Psoas muscle (tissue), 7 donors: ENCODE measurements at regions not wholly inside any gene's neighbourhood (a gene's known extent, or its start where the extent isn't known, plus 50 kb on each side); places are given as distances from the start of the nearest gene placed in this dataset.

ENCODE experiments used
- ATAC-seq, 4 donors: fragments of 200-7000 bp; cut with Tn5 transposase; one replicate each; pipeline ENCODE4 v1.9.1; 2020; ENCODE audit warnings: moderate library complexity in 3 of 4, mild to moderate bottlenecking in 2 of 4
- DNase-seq, 2 donors: peaks; one replicate each; pipeline ENCODE4 v3.0.0-alpha.2; 2020
- H3K27ac ChIP-seq: fragments of 200-600 bp; one replicate; pipeline ENCODE4 v1.8.0; 2022
- H3K27me3 ChIP-seq, 3 donors: fragments of 200-600 bp in 1 of 3; one replicate each; pipeline versions ENCODE4 v1.6.1 to v1.8.0; 2013 to 2022; ENCODE audit warnings: low read length in 2 of 3, mild to moderate bottlenecking in 2 of 3, moderate library complexity in 1 of 3; ENCODE audit not compliant: insufficient read depth in 3 of 3
- H3K36me3 ChIP-seq, 2 donors: fragments of 200-600 bp in 1 of 2; one replicate each; pipeline versions ENCODE4 v1.6.1 to v1.8.0; 2013 to 2022; ENCODE audit warnings: low read depth in 1 of 2, mild to moderate bottlenecking in 1 of 2, moderate library complexity in 1 of 2; ENCODE audit not compliant: insufficient read depth in 1 of 2
- H3K4me1 ChIP-seq: fragments of 200-600 bp; one replicate; pipeline ENCODE4 v1.8.0; 2022
- H3K4me3 ChIP-seq: fragments of 200-600 bp; one replicate; pipeline ENCODE4 v1.8.0; 2022; ENCODE audit warnings: mild to moderate bottlenecking
- H3K9me3 ChIP-seq: fragments of 200-600 bp; one replicate; pipeline ENCODE4 v1.8.0; 2022
- WGBS, 3 donors: extraction: QIAGEN DNeasy Blood & Tissue Kit; methylation state at CpG; one replicate each; pipeline versions ENCODE4 v1.1.6 to v1.1.7; 2013; 5-methylcytosine and 5-hydroxymethylcytosine counted together
- intact Hi-C, 2 donors: fragments of 100-400 bp; cut with DNase I; formaldehyde crosslinking; loops; one replicate each; pipeline versions ENCODE4 v1.11.0 to v1.14.2; 2022
- TF ChIP-seq, protein P1 (sequence below): fragments of 200-600 bp; IDR thresholded peaks from one replicate; pipeline ENCODE4 v1.8.0; 2022; ENCODE audit warnings: antibody characterized with exemption
- donor health status: healthy with polysubstance abuse.
- donor health status: DM: no; HTN: no; CAD: no; lungs with moderate emphysema.
- donor health status: Bipolar disorder and iron deficiency.
- donor health status: healthy.
- donor health status: DM: yes; HTN: yes; CAD: no.
- donor health status: DM: no; HTN: no; CAD: no.
- donor health status: DM: yes; HTN: yes; CAD: no.

DNA sequence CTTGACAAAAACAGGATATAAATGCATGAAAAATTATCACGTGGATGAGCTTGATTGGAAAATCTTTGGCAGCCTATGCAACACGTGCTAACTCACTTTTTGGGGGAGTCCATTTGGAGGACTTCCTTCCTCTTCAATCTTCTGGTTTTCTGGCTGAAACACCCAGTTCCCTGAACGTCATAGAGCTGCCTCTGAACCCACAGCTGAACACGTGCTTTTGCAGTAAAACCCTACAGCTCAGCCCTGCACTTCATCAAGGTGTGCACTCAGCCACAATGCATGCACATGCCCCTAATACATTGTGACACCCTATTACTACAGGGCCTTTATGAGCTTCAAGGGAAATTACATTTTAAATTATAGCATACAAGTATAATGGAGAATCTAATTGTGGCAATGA is 808.7 kb upstream of the AUTS2 start:
- WGBS, 3 donors, result 27 to 33% (median 30%) methylated on average over 4 of the region's 4 CpGs
- no peaks in the 10 kb centered on the region for H3K4me1 ChIP-seq
- no peaks in the 10 kb centered on the region for H3K9me3 ChIP-seq
- TF ChIP-seq, protein P1, sequence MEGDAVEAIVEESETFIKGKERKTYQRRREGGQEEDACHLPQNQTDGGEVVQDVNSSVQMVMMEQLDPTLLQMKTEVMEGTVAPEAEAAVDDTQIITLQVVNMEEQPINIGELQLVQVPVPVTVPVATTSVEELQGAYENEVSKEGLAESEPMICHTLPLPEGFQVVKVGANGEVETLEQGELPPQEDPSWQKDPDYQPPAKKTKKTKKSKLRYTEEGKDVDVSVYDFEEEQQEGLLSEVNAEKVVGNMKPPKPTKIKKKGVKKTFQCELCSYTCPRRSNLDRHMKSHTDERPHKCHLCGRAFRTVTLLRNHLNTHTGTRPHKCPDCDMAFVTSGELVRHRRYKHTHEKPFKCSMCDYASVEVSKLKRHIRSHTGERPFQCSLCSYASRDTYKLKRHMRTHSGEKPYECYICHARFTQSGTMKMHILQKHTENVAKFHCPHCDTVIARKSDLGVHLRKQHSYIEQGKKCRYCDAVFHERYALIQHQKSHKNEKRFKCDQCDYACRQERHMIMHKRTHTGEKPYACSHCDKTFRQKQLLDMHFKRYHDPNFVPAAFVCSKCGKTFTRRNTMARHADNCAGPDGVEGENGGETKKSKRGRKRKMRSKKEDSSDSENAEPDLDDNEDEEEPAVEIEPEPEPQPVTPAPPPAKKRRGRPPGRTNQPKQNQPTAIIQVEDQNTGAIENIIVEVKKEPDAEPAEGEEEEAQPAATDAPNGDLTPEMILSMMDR, result no peak
- H3K27me3 ChIP-seq, result no peaks in the 10 kb centered on the region
- ATAC-seq (no peak), DNase-seq (no peak)
- no peak overlapping the region for H3K27ac ChIP-seq
- H3K36me3 ChIP-seq, result no peaks in the 10 kb centered on the region
- H3K4me3 ChIP-seq, result no peak overlapping the region
- intact Hi-C loops, result no loop called here

DNA sequence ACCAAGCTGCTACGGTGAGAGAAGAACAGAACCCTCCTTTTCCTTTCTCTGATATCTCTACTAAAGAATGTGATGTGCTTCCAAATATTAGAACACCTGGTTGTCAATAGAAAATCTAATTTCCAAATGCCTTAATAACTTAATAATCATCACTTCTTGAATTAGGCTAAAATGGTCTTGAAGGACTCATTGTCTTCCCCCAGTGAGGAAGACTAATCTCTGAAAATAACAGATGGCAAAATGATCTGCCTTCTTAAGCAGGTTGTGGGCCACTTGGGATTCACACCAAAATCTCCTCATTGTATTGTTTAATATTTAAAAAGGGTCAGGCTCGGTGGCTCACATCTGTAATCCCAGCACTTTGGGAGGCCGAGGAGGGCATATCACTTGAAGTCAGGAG is 805.9 kb upstream of the AUTS2 start:
- DNase-seq (no peak), ATAC-seq (no peak)
- H3K27ac ChIP-seq, result no peak overlapping the region
- H3K4me1 ChIP-seq, result no peaks in the 10 kb centered on the region
- intact Hi-C loops, result no loop called here
- 36 to 50% (median 38%) methylated on average over 3 of the region's 3 CpGs for WGBS, 3 donors
- no peaks in the 10 kb centered on the region for H3K27me3 ChIP-seq
- no peaks in the 10 kb centered on the region for H3K36me3 ChIP-seq
- H3K4me3 ChIP-seq, result no peak overlapping the region
- no peaks in the 10 kb centered on the region for H3K9me3 ChIP-seq
- TF ChIP-seq, protein P1, result no peak

DNA sequence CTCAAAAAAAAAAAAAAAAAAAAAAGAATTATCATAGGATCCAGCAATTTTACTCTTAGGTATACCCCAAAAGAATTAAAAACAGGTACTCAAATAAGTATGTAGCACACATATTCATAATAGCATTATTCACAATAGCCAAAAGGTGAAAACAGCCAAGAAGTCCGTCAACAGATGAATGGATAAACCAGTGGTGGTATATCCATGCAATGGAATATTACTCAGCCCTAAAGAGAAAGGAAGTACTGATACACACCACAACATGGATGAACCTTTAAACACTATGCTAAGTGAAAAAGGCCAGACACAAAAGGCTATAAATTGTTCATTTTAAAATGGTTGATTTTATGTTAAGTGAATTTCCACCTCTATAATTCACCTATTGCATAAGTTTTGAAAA is 804.8 kb upstream of the AUTS2 start:
- no peak for ATAC-seq
- Histone ChIP-seq H3K4me1 (no peaks in the 10 kb centered on the region), H3K4me3 (no peak overlapping the region), H3K36me3 (no peaks in the 10 kb centered on the region), H3K27me3 (no peaks in the 10 kb centered on the region), H3K27ac (no peak overlapping the region), H3K9me3 (no peaks in the 10 kb centered on the region)
- intact Hi-C loops, result no loop called here
- 97 to 100% (median 98%) methylated on average over 1 of the region's 1 CpG for WGBS, 3 donors
- DNase-seq, result no peak
- TF ChIP-seq, protein P1, result no peak

DNA sequence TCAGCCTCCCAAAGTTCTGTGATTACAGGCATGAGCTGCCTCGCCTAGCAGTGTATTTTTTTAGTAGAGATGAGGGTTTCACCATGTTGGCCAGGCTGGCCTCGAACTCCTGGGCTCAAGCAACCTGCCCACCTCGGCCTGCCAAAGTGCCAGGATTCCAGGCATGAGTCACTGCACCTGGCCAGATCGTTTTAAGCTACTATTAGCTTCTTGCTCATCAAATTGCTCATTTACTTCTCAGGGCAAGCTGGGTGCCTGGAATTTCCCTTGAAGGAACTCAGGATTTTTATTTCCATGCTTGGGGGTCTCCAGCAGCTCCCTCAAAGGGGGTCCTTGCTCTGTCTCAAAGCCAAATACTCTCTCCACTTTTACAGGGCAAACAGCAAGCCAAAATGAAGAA is 798.0 kb upstream of the AUTS2 start:
- H3K4me3 ChIP-seq, result no peak overlapping the region
- no peaks in the 10 kb centered on the region for H3K4me1 ChIP-seq
- 41 to 58% (median 44%) methylated on average over 4 of the region's 4 CpGs for WGBS, 3 donors
- ATAC-seq (no peak), DNase-seq (no peak)
- TF ChIP-seq, protein P1, result no peak
- no peaks in the 10 kb centered on the region for H3K36me3 ChIP-seq
- intact Hi-C loops, result no loop called here
- no peak overlapping the region for H3K27ac ChIP-seq
- no peaks in the 10 kb centered on the region for H3K27me3 ChIP-seq
- no peaks in the 10 kb centered on the region for H3K9me3 ChIP-seq

DNA sequence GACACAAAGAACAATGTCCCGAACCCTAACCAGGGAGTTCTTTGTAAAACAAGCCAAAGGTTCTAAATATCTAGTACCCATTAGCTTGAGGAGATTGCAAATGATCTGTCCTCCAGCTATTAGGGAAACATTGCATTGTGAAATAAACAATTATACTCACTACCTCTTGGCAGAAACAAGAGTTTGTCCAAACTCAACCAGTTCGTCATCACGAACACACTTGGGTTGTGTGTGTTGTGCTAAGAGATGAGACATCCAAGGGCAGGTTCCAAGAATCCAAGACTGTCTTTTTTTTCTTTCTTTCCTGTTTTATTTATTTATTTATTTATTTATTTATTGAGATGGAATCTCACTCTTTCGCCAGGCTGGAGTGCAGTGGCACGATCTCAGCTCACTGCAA is 793.1 kb upstream of the AUTS2 start:
- H3K27ac ChIP-seq, result no peak overlapping the region
- H3K4me3 ChIP-seq, result no peak overlapping the region
- no peaks in the 10 kb centered on the region for H3K9me3 ChIP-seq
- DNase-seq, result no peak
- intact Hi-C loops, result no loop called here
- no peak for ATAC-seq
- TF ChIP-seq, protein P1, result no peak
- WGBS, 3 donors, result 88 to 90% (median 88%) methylated on average over 5 of the region's 5 CpGs
- H3K36me3 ChIP-seq, result no peaks in the 10 kb centered on the region
- H3K27me3 ChIP-seq, result peaks cover 0 to 5% (median 0%) of the 10 kb centered on the region in 3 donors
- no peaks in the 10 kb centered on the region for H3K4me1 ChIP-seq
